HG02973 (cell line): ENCODE measurements at regions not wholly inside any gene's neighbourhood (a gene's known extent, or its start where the extent isn't known, plus 50 kb on each side); places are given as distances from the start of the nearest gene placed in this dataset.
"Not testable (repeated sequence)": the region's sequence is repeated elsewhere in the genome, so short reads cannot be mapped to it uniquely, and the experiment has no call there.

Experiments used
- ATAC-seq: cut with Tn5 transposase; IDR thresholded peaks from one replicate; pipeline ENCODE4 v1.9.1; 2021; ENCODE audit warnings: moderate library complexity; ENCODE audit not compliant: unreplicated experiment

GRCh38 chr1:187509091-187509490 is 680.3 kb downstream of the PLA2G4A start:
- ATAC-seq: no peak

- ATAC-seq: no peak
Measured at GRCh38 chr1:187513190-187513589, 684.4 kb downstream of the PLA2G4A start.

- ATAC-seq: no peak
Measured at GRCh38 chr1:187514110-187514509, 685.4 kb downstream of the PLA2G4A start.

GRCh38 chr1:187516874-187517273 is 688.1 kb downstream of the PLA2G4A start:
- ATAC-seq: no peak

- ATAC-seq: no peak
Measured at GRCh38 chr1:187517546-187517945, 688.8 kb downstream of the PLA2G4A start.

GRCh38 chr1:187527346-187527745 is 698.6 kb downstream of the PLA2G4A start:
- ATAC-seq: no peak

GRCh38 chr1:187537936-187538335 is 709.2 kb downstream of the PLA2G4A start:
- no peak for ATAC-seq

- ATAC-seq: no peak
Measured at GRCh38 chr1:187549540-187549939, 720.8 kb downstream of the PLA2G4A start.

GRCh38 chr1:187551061-187551460 is 722.3 kb downstream of the PLA2G4A start:
- no peak for ATAC-seq

GRCh38 chr1:187563191-187563590 is 734.4 kb downstream of the PLA2G4A start:
- ATAC-seq: no peak

GRCh38 chr1:187566354-187566753 is 737.6 kb downstream of the PLA2G4A start:
- ATAC-seq: no peak

- no peak for ATAC-seq
Measured at GRCh38 chr1:187568067-187568466, 739.3 kb downstream of the PLA2G4A start.

- ATAC-seq: no peak
Measured at GRCh38 chr1:187570166-187570565, 741.4 kb downstream of the PLA2G4A start.

GRCh38 chr1:187577610-187578009 is 748.9 kb downstream of the PLA2G4A start:
- ATAC-seq: no peak

- no peak for ATAC-seq
Measured at GRCh38 chr1:187588917-187589316, 760.2 kb downstream of the PLA2G4A start.

- ATAC-seq: no peak
Measured at GRCh38 chr1:187605736-187606135, 777.0 kb downstream of the PLA2G4A start.

GRCh38 chr1:187615853-187616735 is 787.3 kb downstream of the PLA2G4A start:
- not testable (repeated sequence) for ATAC-seq

- ATAC-seq: not testable (repeated sequence)
Measured at GRCh38 chr1:187616830-187617229, 788.1 kb downstream of the PLA2G4A start.

GRCh38 chr1:187617776-187618175 is 789.0 kb downstream of the PLA2G4A start:
- ATAC-seq: no peak

GRCh38 chr1:187619175-187619574 is 790.4 kb downstream of the PLA2G4A start:
- no peak for ATAC-seq

GRCh38 chr1:187621951-187622350 is 793.2 kb downstream of the PLA2G4A start:
- ATAC-seq: no peak

GRCh38 chr1:187622545-187622944 is 793.8 kb downstream of the PLA2G4A start:
- peak; percentile 56 for ATAC-seq
